HG03521 (cell line): ENCODE measurements at regions not wholly inside any gene's neighbourhood (a gene's known extent, or its start where the extent isn't known, plus 50 kb on each side); places are given as distances from the start of the nearest gene placed in this dataset.
"Not testable (repeated sequence)": the region's sequence is repeated elsewhere in the genome, so short reads cannot be mapped to it uniquely, and the experiment has no call there.

Experiments used
- ATAC-seq: cut with Tn5 transposase; IDR thresholded peaks from one replicate; pipeline ENCODE4 v1.9.1; 2021; ENCODE audit warnings: mild to moderate bottlenecking, moderate library complexity; ENCODE audit not compliant: unreplicated experiment

DNA sequence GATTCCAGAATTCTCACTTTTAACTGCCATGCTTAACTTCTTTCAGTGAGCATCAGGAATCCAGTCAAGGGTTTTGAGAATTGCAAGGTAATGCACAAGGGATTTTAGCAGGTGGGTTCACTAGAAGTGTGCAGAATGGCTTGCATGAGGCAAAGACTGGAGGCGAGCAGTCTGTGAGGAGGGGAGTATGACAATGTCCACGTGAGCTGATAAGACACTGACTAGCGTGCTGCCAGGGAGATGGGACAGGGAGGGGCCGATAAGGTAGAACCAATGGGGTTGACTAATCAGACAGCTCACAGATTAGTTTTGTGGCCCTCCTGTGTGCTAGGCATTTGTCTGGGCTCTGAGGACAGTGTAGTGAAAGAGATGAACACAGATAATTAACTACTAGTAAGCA is 102.0 kb upstream of the DAZL start:
- no peak for ATAC-seq

DNA sequence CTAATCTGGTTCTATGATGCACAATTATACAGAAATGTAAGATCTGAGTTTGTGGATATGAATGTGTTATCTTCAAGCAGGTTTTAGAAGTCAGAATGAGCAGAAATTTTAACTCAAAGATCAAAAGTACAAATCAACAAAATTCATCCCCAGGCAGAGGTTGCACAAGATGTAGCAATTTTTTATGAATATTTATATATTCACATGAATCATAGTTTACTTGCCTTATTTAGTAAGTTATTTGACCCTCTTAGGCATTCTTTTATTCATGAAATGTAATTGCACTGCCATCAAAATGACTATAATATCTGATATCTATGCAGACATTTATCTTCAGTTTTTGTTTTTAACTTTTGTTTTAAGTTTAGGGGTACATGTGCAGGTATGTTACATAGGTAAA is 103.1 kb upstream of the DAZL start:
- no peak for ATAC-seq

GRCh38 chr3:16711691-16712090 is 106.5 kb upstream of the DAZL start:
- ATAC-seq: not testable (repeated sequence)

GRCh38 chr3:16715281-16715680 is 110.1 kb upstream of the DAZL start:
- ATAC-seq: no peak

- no peak for ATAC-seq
These were observed 114.2 kb upstream of the DAZL start for GRCh38 chr3:16719426-16719825.

- no peak for ATAC-seq
These were observed 115.2 kb upstream of the DAZL start for GRCh38 chr3:16720367-16720940.

- ATAC-seq: no peak
These were observed 116.3 kb upstream of the DAZL start for GRCh38 chr3:16721494-16721893.

DNA sequence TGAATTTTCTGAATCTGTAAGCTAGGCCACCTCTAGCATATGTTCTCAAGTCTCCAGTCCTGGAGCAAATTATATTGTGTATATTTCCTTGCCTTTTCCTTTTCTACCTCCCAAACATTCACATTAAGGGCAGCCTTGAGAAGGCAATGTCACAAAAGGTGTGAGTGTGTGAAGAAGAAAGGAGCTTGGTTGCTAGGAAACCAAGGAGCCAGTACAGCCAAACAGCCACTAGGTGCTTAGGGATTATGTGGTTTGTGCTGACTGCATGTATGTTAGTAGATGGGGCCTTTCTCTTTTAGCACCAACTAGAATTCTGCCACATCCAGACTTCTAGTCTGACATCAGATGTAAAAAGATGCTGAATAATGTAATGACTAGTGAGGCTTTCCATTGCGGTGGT is 118.8 kb upstream of the DAZL start:
- no peak for ATAC-seq

GRCh38 chr3:16724487-16724886 is 119.3 kb upstream of the DAZL start:
- no peak for ATAC-seq

- no peak for ATAC-seq
These were observed 120.7 kb upstream of the DAZL start for GRCh38 chr3:16725972-16726371.

DNA sequence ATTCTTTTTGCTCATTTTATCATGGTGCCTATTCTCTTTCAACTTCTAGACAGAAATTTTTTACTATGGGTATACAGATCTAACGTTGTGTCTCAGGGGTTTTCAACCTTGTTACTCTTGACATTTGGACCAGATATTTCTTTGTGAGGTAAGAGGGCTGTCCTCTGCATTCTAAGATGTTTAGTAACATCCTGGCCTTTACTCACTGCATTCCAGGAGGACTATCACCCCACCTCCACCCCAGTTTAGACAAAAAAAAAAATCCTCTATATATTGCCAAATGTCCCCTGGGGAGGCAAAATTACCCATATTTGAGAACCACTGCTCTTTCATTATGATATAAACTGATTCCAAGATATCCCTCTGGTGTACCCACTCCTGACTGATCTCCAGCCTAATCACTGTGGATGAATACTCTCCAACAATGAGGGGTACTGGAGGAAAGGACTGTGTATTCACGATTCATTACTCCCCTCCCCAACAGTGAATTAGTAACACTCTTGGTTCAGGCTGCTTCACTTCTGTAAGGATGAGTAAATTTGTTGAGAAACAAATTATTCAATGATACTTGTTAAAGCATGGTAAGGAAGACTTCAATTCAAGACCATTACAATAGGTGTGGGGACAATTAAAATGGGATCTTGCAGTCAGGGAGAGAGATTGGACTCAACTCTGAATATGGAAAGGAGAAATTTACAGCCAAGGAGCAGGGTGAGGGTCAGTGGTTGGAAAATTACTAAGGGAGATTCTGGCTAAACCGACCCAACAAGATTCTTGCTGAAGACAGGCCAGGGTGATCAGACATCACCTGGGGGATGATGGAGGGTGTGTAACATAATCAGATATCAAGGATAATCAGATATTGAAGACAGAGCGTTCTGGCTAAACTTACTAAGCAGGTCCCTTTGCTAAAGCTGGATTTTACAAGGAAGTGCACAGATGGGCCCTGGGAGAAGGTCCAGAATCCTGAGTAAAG is 123.8 kb upstream of the DAZL start:
- no peak for ATAC-seq

GRCh38 chr3:16738451-16738850 is 133.2 kb upstream of the DAZL start:
- ATAC-seq: no peak

GRCh38 chr3:16739541-16740105 is 134.4 kb upstream of the DAZL start:
- no peak for ATAC-seq

- ATAC-seq: no peak
These were observed 135.3 kb upstream of the DAZL start for GRCh38 chr3:16740515-16740914.

- no peak for ATAC-seq
These were observed 136.0 kb upstream of the DAZL start for GRCh38 chr3:16741103-16741758.

DNA sequence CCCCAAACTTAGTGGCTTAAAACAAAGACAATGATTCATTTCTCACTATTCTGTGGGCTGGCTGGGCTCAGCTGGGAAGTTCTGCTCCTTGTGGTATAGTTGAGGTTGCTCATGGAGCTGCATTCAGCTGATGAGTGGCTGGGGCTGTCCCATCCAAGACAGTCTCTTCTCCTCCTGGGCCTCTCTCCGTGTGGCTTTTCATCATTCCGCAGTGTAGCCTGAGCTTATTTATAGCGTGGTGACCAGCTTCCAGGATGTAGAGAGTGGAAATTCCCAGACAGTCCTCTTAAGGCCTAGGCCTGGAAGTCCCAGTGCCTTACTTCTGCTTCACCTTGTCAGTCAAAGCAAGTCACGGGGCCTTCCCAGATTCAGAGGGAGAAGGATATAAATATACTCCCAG is 136.7 kb upstream of the DAZL start:
- no peak for ATAC-seq

- no peak for ATAC-seq
These were observed 138.1 kb upstream of the DAZL start for GRCh38 chr3:16743276-16743675.

GRCh38 chr3:16759227-16759903 is 125.4 kb upstream of the PLCL2 start:
- no peak for ATAC-seq

DNA sequence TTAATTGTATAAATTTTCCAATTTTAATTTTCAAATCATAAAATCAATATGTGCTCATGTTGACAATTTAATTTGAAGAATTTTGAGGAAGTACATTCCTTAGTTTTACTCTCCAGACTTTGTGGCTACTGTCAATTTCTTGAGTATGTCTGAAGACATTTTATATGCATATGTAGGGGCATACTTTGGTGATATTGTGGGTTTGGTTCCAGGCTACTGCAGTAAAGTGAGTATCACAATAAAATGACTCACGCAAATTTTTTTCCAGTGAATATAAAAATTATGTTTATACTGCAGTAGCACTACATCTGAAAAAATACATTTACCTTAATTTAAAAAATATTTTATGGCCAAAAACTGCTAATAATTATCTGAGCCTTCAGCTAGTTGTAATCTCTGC is 123.2 kb upstream of the PLCL2 start:
- no peak for ATAC-seq

DNA sequence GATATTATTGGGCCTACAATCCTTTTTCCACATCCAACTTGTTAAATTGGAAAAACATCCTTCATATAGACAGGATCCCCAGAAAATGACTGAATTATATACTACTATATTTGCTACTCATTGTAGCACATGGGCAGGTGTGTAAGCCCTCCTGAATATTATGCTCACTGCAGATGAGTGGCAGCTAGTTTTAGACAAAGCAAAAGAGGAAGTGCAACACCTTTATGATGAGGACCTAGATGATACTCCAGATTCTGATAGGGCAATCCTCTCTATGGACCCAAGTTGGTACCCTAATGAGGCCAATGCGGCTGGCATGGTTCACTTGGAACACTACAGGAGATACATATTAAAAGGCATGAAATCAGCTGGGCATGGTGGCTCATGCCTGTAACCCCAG is 119.1 kb upstream of the PLCL2 start:
- no peak for ATAC-seq

DNA sequence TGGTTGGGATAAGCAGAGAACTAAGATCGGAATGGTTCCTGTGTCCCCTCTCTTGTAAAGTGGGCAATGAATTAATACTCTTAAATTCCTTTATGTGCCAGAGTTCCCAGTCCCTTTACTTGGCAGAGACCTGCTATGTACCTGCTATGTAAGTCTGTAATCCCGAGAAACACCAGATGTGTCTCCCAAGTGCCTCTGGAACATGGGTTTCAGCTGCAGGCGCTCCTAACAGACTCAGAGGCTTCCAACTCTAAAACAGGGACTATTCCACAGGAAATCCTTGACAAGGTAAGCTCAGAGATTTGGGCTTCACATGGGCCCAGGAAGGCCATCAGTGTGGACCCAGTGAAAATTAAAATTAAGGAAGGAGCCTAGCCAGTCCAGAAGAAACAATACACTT is 117.7 kb upstream of the PLCL2 start:
- ATAC-seq: no peak
